Fibroblast of lung (primary cell): ENCODE measurements at regions not wholly inside any gene's neighbourhood (a gene's known extent, or its start where the extent isn't known, plus 50 kb on each side); places are given as distances from the start of the nearest gene placed in this dataset.

ENCODE experiments used
- DNase-seq, 2 donors: peaks; one replicate each; pipeline versions ENCODE4 v3.0.0 to v3.0.0-alpha.2; 2010; ENCODE audit warnings: low read depth in 2 of 2
- H2AFZ ChIP-seq: 2 replicates; pipeline ENCODE4 v1.5.1; 2012; ENCODE audit warnings: low read length, control low read depth, inconsistent platforms
- H3K27ac ChIP-seq: 2 replicates; pipeline ENCODE4 v1.5.1; 2011; ENCODE audit warnings: low read length, control low read depth; ENCODE audit not compliant: insufficient read depth
- H3K27me3 ChIP-seq: 2 replicates; pipeline ENCODE4 v1.5.1; 2011; ENCODE audit warnings: mild to moderate bottlenecking, low read length; ENCODE audit not compliant: control insufficient read depth, insufficient read depth
- H3K36me3 ChIP-seq: 2 replicates; pipeline ENCODE4 v1.5.1; 2011; ENCODE audit warnings: low read length; ENCODE audit not compliant: control insufficient read depth, insufficient read depth
- H3K4me1 ChIP-seq: 2 replicates; pipeline ENCODE4 v1.5.1; 2011; ENCODE audit warnings: low read length; ENCODE audit not compliant: control insufficient read depth, insufficient read depth; ENCODE audit errors: extremely low read depth
- H3K4me2 ChIP-seq: 2 replicates; pipeline ENCODE4 v1.5.1; 2011; ENCODE audit warnings: low read length, control low read depth; ENCODE audit not compliant: insufficient read depth; ENCODE audit errors: extremely low read depth
- H3K4me3 ChIP-seq, 4 experiments: fragments of 200-600 bp in 1 of 4; sonication (generic) in 1 of 4; replicated peaks in 1 of 4; 2 replicates each; pipeline ENCODE4 v1.5.1; 2011 to 2016; ENCODE audit warnings: low read length in 4 of 4, low read depth in 3 of 4, mild to moderate bottlenecking in 3 of 4, control low read depth in 2 of 4, inconsistent platforms in 1 of 4, mixed read lengths in 1 of 4; ENCODE audit not compliant: insufficient read depth in 1 of 4; ENCODE audit errors: control extremely low read depth in 1 of 4
- H3K79me2 ChIP-seq: 2 replicates; pipeline ENCODE4 v1.5.1; 2012; ENCODE audit warnings: mild to moderate bottlenecking, low read length, inconsistent platforms; ENCODE audit not compliant: control insufficient read depth, insufficient read depth
- H3K9ac ChIP-seq: 2 replicates; pipeline ENCODE4 v1.5.1; 2011; ENCODE audit warnings: mild to moderate bottlenecking, low read length, control low read depth; ENCODE audit not compliant: insufficient read depth
- H3K9me3 ChIP-seq: 2 replicates; pipeline ENCODE4 v1.5.1; 2012; ENCODE audit warnings: low read depth, low read length; ENCODE audit not compliant: control insufficient read depth, insufficient read depth
- H4K20me1 ChIP-seq: 2 replicates; pipeline ENCODE4 v1.5.1; 2011; ENCODE audit warnings: low read length; ENCODE audit not compliant: control insufficient read depth, insufficient read depth; ENCODE audit errors: extremely low read depth
- EZH2 ChIP-seq: IDR thresholded peaks from 2 replicates; pipeline ENCODE4 v1.5.1; 2012; ENCODE audit warnings: low read length, control low read depth, mild to moderate bottlenecking; ENCODE audit errors: missing control alignments
- TF ChIP-seq, protein P1 (sequence below), 2 donors: IDR thresholded peaks in 1 of 2; conservative IDR thresholded peaks in 1 of 2; 1 replicate in 1 of 2; 2 replicates in 1 of 2; pipeline ENCODE4 v1.5.1; 2011 to 2012; ENCODE audit warnings: low read length in 2 of 2, control low read depth in 1 of 2, inconsistent platforms in 1 of 2, low read depth in 1 of 2, mild to moderate bottlenecking in 1 of 2

DNA sequence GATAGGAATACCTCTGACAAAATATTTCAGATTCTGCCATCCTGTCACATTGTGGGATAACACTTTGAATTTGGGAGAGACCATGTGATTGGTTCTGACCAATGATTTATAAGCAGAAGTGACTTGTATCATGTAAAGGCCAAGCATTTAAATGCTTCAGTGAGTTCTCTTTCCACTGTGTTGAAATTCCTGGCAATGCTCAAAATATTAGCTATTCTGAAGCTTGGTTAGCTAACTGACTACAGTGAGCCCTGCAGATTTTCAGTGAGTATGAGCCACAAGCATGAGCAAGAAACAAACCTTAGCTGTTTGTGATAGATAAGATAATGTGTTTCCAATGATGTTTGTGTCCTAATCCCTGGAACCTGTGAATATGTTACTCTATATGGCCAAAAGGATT lies 562.8 kb upstream of the AADAT start:
- peak in 1 of 2 donors; percentile 21 for DNase-seq
- TF ChIP-seq, protein P1, sequence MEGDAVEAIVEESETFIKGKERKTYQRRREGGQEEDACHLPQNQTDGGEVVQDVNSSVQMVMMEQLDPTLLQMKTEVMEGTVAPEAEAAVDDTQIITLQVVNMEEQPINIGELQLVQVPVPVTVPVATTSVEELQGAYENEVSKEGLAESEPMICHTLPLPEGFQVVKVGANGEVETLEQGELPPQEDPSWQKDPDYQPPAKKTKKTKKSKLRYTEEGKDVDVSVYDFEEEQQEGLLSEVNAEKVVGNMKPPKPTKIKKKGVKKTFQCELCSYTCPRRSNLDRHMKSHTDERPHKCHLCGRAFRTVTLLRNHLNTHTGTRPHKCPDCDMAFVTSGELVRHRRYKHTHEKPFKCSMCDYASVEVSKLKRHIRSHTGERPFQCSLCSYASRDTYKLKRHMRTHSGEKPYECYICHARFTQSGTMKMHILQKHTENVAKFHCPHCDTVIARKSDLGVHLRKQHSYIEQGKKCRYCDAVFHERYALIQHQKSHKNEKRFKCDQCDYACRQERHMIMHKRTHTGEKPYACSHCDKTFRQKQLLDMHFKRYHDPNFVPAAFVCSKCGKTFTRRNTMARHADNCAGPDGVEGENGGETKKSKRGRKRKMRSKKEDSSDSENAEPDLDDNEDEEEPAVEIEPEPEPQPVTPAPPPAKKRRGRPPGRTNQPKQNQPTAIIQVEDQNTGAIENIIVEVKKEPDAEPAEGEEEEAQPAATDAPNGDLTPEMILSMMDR (conservative IDR thresholded peaks at IDR 0.05 in 1 of 2, IDR thresholded peaks at IDR 0.05 in 1 of 2; ENCODE audit: low read depth in 1 of 2, low read length in 2 of 2): no peak
- no peak for TF ChIP-seq EZH2
- no peaks in the 10 kb centered on the region for H3K36me3 ChIP-seq
- H3K9ac ChIP-seq: no peak overlapping the region
- H3K27me3 ChIP-seq: no peaks in the 10 kb centered on the region
- H3K4me3 ChIP-seq: no peak overlapping the region
- H3K79me2 ChIP-seq: no peaks in the 10 kb centered on the region
- H3K9me3 ChIP-seq: no peaks in the 10 kb centered on the region
- H3K4me2 ChIP-seq: no peak overlapping the region
- H3K4me1 ChIP-seq: no peaks in the 10 kb centered on the region
- no peak overlapping the region for H2AFZ ChIP-seq
- H3K27ac ChIP-seq: no peak overlapping the region
- no peaks in the 10 kb centered on the region for H4K20me1 ChIP-seq

DNA sequence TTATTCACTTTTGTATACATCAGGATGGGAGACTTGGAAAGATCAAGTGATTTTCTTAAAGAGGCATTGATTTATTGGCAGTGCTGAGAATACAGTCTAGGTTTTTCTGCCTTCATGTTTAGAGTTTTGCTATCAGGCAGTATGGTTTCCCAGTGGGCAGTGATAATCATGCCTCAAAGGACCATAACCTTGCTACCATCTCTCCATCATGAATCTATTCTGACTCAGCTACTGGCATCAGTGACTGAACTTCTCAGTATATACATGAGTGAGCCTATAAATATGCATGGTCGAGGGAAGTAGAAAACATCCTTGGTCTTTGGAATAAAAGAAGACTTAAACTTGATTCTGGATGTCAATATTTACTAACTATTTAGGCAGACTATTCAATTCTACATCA lies 562.0 kb upstream of the AADAT start:
- no peak for TF ChIP-seq EZH2
- TF ChIP-seq, protein P1 (conservative IDR thresholded peaks at IDR 0.05 in 1 of 2, IDR thresholded peaks at IDR 0.05 in 1 of 2; ENCODE audit: low read depth in 1 of 2, low read length in 2 of 2): no peak
- H3K4me2 ChIP-seq: no peak overlapping the region
- no peaks in the 10 kb centered on the region for H3K79me2 ChIP-seq
- peak in 1 of 2 donors; percentile 41 for DNase-seq
- no peaks in the 10 kb centered on the region for H3K4me1 ChIP-seq
- H3K9me3 ChIP-seq: no peaks in the 10 kb centered on the region
- H3K27ac ChIP-seq: no peak overlapping the region
- no peak overlapping the region for H3K9ac ChIP-seq
- H2AFZ ChIP-seq: no peak overlapping the region
- no peaks in the 10 kb centered on the region for H4K20me1 ChIP-seq
- H3K27me3 ChIP-seq: no peaks in the 10 kb centered on the region
- no peaks in the 10 kb centered on the region for H3K36me3 ChIP-seq
- H3K4me3 ChIP-seq: no peak overlapping the region

DNA sequence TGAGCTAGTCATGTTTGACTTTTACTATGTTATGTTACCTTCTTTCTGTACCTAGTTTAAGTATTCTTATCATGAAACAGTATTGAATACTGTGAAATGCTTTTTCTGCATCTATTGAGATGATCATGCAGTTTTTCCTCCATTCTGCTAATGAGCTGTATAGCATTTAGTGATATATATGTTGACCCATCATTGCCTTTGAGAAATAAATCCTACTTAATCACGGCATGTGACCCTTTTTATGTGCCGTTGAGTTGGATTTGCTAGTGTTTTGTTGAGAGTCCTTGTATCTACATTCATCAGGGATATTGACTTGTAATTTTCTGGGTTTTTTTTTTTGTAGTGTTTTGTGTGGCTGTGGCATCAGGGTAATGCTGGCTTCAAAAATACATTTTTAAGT lies 537.7 kb upstream of the AADAT start:
- TF ChIP-seq, protein P1 (conservative IDR thresholded peaks at IDR 0.05 in 1 of 2, IDR thresholded peaks at IDR 0.05 in 1 of 2; ENCODE audit: low read depth in 1 of 2, low read length in 2 of 2): no peak
- no peak for TF ChIP-seq EZH2
- H3K27ac ChIP-seq: no peak overlapping the region

More for the DNA sequence above, 537.7 kb upstream of the AADAT start:
- Histone ChIP-seq H3K27me3 (no peaks in the 10 kb centered on the region), H2AFZ (no peak overlapping the region), H4K20me1 (no peaks in the 10 kb centered on the region), H3K9ac (no peak overlapping the region), H3K9me3 (no peaks in the 10 kb centered on the region), H3K36me3 (no peaks in the 10 kb centered on the region), H3K79me2 (no peaks in the 10 kb centered on the region), H3K4me2 (no peak overlapping the region), H3K4me3 (no peak overlapping the region), H3K4me1 (no peaks in the 10 kb centered on the region)
- no peak for DNase-seq
